Right lobe of liver (tissue), 4 donors: ENCODE measurements at regions not wholly inside any gene's neighbourhood (a gene's known extent, or its start where the extent isn't known, plus 50 kb on each side); places are given as distances from the start of the nearest gene placed in this dataset.

ENCODE experiments used
- POLR2A ChIP-seq: fragments of 450-650 bp; IDR thresholded peaks from one replicate; pipeline ENCODE4 v1.6.1; 2017; ENCODE audit warnings: antibody characterized with exemption, mild to moderate bottlenecking
- TF ChIP-seq, protein P1 (sequence below), 4 donors: fragments of 200-600 bp in 3 of 4; fragments of 450-650 bp in 1 of 4; IDR thresholded peaks; one replicate each; pipeline versions ENCODE4 v1.5.1 to v1.8.0; 2016 to 2022; ENCODE audit warnings: antibody characterized with exemption in 4 of 4, mild to moderate bottlenecking in 2 of 4
- donor health status: DM: no; HTN: no; CAD: no.
- donor health status: DM: no; HTN: no; CAD: no.
- donor health status: DM: no; HTN: yes; CAD: no.

DNA sequence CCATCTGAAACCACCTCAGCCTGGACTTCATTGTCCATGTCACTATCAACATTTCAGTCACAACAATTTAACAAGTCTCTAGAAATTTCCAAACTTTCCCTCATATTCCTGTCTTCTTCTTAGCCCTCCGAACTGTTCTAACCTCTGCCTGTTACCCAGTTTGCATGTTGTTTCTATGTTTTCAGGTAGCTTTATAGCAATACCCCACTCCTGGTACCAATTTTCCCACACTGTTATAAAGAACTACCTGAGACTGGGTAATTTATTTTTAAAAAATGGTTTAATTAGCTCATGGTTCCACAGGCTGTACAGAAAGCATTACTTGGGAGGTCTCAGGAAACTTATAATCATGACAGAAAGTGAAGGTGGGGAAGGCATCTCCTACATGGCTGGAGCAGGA lies 679.2 kb upstream of the FRG1 start:
- TF ChIP-seq, protein P1, sequence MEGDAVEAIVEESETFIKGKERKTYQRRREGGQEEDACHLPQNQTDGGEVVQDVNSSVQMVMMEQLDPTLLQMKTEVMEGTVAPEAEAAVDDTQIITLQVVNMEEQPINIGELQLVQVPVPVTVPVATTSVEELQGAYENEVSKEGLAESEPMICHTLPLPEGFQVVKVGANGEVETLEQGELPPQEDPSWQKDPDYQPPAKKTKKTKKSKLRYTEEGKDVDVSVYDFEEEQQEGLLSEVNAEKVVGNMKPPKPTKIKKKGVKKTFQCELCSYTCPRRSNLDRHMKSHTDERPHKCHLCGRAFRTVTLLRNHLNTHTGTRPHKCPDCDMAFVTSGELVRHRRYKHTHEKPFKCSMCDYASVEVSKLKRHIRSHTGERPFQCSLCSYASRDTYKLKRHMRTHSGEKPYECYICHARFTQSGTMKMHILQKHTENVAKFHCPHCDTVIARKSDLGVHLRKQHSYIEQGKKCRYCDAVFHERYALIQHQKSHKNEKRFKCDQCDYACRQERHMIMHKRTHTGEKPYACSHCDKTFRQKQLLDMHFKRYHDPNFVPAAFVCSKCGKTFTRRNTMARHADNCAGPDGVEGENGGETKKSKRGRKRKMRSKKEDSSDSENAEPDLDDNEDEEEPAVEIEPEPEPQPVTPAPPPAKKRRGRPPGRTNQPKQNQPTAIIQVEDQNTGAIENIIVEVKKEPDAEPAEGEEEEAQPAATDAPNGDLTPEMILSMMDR (IDR thresholded peaks at IDR 0.05), result no peak
- TF ChIP-seq POLR2A, result no peak
